GM18868 (cell line): ENCODE measurements at regions not wholly inside any gene's neighbourhood (a gene's known extent, or its start where the extent isn't known, plus 50 kb on each side); places are given as distances from the start of the nearest gene placed in this dataset.

Experiments
- ATAC-seq: cut with Tn5 transposase; IDR thresholded peaks from one replicate; pipeline ENCODE4 v1.9.1; 2021; ENCODE audit warnings: mild to moderate bottlenecking, moderate library complexity; ENCODE audit not compliant: unreplicated experiment

DNA sequence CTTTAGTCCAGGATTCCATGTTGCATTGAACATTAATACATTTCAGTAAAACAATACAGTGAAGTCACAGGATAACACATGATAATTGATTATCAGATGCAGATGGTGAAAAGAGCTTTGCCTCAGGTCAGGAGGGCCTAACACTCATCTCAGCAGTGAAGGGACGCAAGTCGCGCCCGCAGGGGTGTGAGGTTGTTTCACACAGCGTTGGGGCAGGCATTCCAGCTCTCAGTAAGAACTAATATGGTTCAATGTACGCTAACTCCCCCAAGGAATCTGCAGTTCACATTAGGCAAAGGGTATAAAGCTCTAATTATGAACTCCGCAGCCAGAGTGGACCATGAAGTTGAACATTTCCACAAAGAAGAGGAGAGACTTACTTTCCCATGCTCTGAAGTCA lies 53.1 kb upstream of the ATL2 start:
- ATAC-seq: no peak

- no peak for ATAC-seq
Measured at GRCh38 chr2:38427936-38428335, 50.9 kb upstream of the ATL2 start.

DNA sequence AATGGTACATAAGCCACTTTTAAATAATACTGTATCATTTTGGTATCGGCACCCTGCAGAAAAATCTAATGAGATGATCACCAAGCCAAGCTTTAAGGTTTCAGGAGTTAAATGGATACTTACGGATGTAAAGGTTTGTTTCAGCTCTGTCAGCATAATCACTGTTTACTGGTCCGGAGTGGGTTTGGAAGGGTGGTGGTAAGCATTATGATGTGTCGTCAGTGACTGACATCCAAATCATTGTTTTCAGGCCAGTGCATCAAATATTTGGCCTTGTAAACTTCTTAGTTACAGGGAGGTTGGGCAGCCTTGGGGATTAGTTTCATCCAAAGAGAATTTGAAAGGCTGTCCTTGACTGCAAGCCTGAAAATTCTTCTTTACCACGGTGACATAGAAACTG lies 50.0 kb upstream of the ATL2 start:
- no peak for ATAC-seq
